Esophagus muscularis mucosa (tissue), 3 donors: ENCODE measurements at regions not wholly inside any gene's neighbourhood (a gene's known extent, or its start where the extent isn't known, plus 50 kb on each side); places are given as distances from the start of the nearest gene placed in this dataset.

Experiments
- POLR2A ChIP-seq: fragments of 450-650 bp; IDR thresholded peaks from one replicate; pipeline ENCODE4 v1.6.1; 2017; ENCODE audit warnings: antibody characterized with exemption, moderate library complexity, mild to moderate bottlenecking, low read depth
- POLR2AphosphoS5 ChIP-seq, 2 donors: sonication (generic); formaldehyde crosslinking; IDR thresholded peaks; one replicate each; pipeline ENCODE4 v1.6.1; 2017; ENCODE audit warnings: antibody characterized with exemption in 2 of 2
- TF ChIP-seq, protein P1 (sequence below), 3 experiments: fragments of 200-600 bp in 2 of 3; fragments of 450-650 bp in 1 of 3; sonication (generic) in 2 of 3; IDR thresholded peaks; one replicate each; pipeline ENCODE4 v1.5.1; 2017 to 2019; ENCODE audit warnings: antibody characterized with exemption in 3 of 3, mild to moderate bottlenecking in 2 of 3, moderate library complexity in 1 of 3

- TF ChIP-seq, protein P1, sequence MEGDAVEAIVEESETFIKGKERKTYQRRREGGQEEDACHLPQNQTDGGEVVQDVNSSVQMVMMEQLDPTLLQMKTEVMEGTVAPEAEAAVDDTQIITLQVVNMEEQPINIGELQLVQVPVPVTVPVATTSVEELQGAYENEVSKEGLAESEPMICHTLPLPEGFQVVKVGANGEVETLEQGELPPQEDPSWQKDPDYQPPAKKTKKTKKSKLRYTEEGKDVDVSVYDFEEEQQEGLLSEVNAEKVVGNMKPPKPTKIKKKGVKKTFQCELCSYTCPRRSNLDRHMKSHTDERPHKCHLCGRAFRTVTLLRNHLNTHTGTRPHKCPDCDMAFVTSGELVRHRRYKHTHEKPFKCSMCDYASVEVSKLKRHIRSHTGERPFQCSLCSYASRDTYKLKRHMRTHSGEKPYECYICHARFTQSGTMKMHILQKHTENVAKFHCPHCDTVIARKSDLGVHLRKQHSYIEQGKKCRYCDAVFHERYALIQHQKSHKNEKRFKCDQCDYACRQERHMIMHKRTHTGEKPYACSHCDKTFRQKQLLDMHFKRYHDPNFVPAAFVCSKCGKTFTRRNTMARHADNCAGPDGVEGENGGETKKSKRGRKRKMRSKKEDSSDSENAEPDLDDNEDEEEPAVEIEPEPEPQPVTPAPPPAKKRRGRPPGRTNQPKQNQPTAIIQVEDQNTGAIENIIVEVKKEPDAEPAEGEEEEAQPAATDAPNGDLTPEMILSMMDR (IDR thresholded peaks at IDR 0.05) = no peak
- TF ChIP-seq POLR2AphosphoS5 (IDR thresholded peaks at IDR 0.05) (no peak), POLR2A (no peak)
These were observed 67.3 kb downstream of the LRRC32 start for GRCh38 chr11:76603202-76603601.
